ENCODE measurements at regions not wholly inside any gene's neighbourhood (a gene's known extent, or its start where the extent isn't known, plus 50 kb on each side); places are given as distances from the start of the nearest gene placed in this dataset.

DNA sequence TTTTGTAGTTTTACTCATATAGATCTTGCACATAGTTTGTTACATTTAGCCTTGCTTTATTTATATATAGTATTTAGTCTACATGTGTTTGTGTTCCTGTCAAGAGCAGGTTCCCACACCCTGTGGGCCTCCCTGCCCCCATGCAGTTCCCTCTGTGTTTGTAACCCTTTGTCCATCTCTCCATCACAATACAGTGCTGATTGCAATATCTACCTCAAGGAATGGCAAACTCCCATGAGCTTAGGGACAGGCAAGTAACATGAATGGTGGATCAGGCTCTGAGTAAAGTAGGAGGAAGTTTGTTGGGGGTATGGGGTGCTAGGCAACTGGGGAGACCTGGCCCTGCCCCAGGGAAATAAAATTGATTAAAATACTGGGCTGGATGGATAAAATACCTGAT is 151.9 kb upstream of the MYL2 start (continued):
- TF ChIP-seq, protein P1, sequence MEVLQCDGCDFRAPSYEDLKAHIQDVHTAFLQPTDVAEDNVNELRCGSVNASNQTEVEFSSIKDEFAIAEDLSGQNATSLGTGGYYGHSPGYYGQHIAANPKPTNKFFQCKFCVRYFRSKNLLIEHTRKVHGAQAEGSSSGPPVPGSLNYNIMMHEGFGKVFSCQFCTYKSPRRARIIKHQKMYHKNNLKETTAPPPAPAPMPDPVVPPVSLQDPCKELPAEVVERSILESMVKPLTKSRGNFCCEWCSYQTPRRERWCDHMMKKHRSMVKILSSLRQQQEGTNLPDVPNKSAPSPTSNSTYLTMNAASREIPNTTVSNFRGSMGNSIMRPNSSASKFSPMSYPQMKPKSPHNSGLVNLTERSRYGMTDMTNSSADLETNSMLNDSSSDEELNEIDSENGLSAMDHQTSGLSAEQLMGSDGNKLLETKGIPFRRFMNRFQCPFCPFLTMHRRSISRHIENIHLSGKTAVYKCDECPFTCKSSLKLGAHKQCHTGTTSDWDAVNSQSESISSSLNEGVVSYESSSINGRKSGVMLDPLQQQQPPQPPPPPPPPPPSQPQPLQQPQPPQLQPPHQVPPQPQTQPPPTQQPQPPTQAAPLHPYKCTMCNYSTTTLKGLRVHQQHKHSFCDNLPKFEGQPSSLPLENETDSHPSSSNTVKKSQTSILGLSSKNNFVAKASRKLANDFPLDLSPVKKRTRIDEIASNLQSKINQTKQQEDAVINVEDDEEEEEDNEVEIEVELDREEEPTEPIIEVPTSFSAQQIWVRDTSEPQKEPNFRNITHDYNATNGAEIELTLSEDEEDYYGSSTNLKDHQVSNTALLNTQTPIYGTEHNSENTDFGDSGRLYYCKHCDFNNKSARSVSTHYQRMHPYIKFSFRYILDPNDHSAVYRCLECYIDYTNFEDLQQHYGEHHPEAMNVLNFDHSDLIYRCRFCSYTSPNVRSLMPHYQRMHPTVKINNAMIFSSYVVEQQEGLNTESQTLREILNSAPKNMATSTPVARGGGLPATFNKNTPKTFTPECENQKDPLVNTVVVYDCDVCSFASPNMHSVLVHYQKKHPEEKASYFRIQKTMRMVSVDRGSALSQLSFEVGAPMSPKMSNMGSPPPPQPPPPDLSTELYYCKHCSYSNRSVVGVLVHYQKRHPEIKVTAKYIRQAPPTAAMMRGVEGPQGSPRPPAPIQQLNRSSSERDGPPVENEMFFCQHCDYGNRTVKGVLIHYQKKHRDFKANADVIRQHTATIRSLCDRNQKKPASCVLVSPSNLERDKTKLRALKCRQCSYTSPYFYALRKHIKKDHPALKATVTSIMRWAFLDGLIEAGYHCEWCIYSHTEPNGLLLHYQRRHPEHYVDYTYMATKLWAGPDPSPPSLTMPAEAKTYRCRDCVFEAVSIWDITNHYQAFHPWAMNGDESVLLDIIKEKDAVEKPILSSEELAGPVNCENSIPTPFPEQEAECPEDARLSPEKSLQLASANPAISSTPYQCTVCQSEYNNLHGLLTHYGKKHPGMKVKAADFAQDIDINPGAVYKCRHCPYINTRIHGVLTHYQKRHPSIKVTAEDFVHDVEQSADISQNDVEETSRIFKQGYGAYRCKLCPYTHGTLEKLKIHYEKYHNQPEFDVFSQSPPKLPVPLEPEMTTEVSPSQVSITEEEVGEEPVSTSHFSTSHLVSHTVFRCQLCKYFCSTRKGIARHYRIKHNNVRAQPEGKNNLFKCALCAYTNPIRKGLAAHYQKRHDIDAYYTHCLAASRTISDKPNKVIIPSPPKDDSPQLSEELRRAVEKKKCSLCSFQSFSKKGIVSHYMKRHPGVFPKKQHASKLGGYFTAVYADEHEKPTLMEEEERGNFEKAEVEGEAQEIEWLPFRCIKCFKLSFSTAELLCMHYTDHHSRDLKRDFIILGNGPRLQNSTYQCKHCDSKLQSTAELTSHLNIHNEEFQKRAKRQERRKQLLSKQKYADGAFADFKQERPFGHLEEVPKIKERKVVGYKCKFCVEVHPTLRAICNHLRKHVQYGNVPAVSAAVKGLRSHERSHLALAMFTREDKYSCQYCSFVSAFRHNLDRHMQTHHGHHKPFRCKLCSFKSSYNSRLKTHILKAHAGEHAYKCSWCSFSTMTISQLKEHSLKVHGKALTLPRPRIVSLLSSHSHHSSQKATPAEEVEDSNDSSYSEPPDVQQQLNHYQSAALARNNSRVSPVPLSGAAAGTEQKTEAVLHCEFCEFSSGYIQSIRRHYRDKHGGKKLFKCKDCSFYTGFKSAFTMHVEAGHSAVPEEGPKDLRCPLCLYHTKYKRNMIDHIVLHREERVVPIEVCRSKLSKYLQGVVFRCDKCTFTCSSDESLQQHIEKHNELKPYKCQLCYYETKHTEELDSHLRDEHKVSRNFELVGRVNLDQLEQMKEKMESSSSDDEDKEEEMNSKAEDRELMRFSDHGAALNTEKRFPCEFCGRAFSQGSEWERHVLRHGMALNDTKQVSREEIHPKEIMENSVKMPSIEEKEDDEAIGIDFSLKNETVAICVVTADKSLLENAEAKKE (CRISPR knock-in tag; IDR thresholded peaks at IDR 0.05) = no peak
- TF ChIP-seq ZNF331 (CRISPR knock-in tag; IDR thresholded peaks at IDR 0.05; ENCODE audit: low read depth) (no peak), CREB1 (CRISPR knock-in tag; IDR thresholded peaks at IDR 0.05; ENCODE audit: low read depth) (no peak), REST (IDR thresholded peaks at IDR 0.05; ENCODE audit: unreplicated experiment) (no peak), ZNF114 (CRISPR knock-in tag; IDR thresholded peaks at IDR 0.05) (no peak), POLR2AphosphoS5 (IDR thresholded peaks at IDR 0.05; ENCODE audit: low read depth) (no peak), STAT1 (IDR thresholded peaks at IDR 0.05; ENCODE audit: unreplicated experiment) (no peak), EZH2phosphoT487 (IDR thresholded peaks at IDR 0.05; ENCODE audit: unreplicated experiment) (no peak), EZH2 (IDR thresholded peaks at IDR 0.05; ENCODE audit: low read depth, unreplicated experiment) (no peak), JUNB (IDR thresholded peaks at IDR 0.05; ENCODE audit: unreplicated experiment) (no peak)
